ENCODE measurements at regions not wholly inside any gene's neighbourhood (a gene's known extent, or its start where the extent isn't known, plus 50 kb on each side); places are given as distances from the start of the nearest gene placed in this dataset.
"Not testable (repeated sequence)": the region's sequence is repeated elsewhere in the genome, so short reads cannot be mapped to it uniquely, and the experiment has no call there.

- no peak for DNase-seq
These were observed 490.3 kb downstream of the TTLL7 start for GRCh38 chr1:83508485-83509151.

DNA sequence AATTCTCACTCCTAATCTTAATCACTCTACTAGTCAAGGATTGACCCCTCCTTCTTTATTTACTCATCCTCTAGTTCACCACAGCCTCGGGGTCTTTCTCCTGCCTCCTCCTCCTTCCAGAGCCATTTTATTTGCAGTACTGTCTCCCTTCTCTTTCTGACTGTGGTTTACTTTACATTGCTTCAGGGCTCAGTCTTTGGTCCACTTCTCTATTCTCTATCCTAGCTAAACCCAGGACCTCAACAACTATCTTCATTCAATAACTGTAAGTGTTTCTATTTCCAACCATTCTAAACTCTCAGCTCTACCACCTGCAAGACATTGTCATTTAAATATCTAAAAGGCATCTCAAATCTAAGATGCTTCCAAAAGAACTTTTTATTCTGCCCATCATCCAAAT, 493.8 kb downstream of the TTLL7 start:
- DNase-seq, result no peak

GRCh38 chr1:83503153-83503552, 495.8 kb downstream of the TTLL7 start:
- DNase-seq, result no peak

GRCh38 chr1:83500987-83501591, 497.8 kb downstream of the TTLL7 start:
- DNase-seq, result no peak

- DNase-seq, result no peak
These were observed 498.4 kb downstream of the TTLL7 start for GRCh38 chr1:83500531-83500930.

DNA sequence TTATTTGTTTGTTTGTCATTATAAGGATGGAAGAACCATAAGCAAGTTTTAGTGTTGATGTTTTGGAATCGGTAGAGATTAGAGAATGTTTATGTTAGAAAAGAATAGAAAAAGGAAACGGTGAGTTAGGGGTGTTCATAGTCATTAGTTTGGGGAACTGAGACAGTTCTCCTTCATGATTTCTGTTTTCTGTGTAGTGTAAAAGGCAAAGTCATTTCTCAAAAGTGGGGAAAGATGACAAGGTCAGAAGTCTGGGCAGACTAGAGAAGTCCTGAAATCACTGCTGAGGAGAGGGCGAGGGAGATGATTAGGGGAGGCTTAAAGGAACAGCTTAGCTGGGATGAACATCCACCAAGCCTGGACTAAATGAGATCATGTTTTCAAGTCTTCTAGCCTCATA, 498.9 kb downstream of the TTLL7 start:
- no peak for DNase-seq

DNA sequence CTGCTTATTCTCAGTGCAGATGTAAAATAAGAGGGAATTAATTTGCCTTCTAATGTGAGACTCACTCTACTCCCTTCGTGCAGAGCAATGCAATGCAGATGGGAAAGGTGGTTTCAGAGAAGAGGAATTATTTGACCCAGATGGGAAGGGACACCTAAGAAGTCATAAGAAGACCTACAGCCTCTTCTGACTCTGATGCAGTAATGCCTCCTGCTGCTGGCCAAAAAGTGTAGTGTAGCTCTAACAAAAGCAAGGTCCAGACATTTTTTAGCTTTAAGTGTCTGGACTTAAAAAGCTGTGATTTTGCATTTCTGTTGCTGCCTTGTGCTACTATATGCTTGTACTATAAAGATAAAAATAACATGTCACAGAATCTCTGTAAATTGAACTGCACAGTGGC, 501.4 kb downstream of the TTLL7 start:
- DNase-seq, result no peak

GRCh38 chr1:83495560-83495959, 503.4 kb downstream of the TTLL7 start:
- no peak for DNase-seq

GRCh38 chr1:83493633-83494032, 505.3 kb downstream of the TTLL7 start:
- no peak for DNase-seq

DNA sequence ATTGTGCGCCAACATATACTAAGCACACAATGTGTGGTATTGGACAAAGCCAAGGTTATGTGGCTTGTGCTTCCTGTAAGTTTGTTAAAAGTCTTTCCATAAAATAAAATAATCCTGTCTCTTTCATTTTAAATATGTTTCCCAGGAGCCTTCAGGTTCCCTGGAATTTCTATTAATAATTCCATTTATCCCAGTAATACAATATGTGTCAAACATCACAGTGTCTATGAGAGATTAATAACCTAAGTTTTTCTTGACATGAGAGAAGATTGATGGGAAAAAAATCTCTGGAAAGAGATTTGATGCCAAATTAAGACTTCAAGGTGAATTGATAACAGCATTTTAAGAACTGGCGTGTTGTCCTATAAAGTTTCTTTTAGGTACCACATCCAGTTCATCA, 507.0 kb downstream of the TTLL7 start:
- DNase-seq, result no peak

GRCh38 chr1:83490988-83491387, 507.9 kb downstream of the TTLL7 start:
- DNase-seq, result no peak

GRCh38 chr1:83488105-83488504, 510.8 kb downstream of the TTLL7 start:
- not testable (repeated sequence) for DNase-seq

DNA sequence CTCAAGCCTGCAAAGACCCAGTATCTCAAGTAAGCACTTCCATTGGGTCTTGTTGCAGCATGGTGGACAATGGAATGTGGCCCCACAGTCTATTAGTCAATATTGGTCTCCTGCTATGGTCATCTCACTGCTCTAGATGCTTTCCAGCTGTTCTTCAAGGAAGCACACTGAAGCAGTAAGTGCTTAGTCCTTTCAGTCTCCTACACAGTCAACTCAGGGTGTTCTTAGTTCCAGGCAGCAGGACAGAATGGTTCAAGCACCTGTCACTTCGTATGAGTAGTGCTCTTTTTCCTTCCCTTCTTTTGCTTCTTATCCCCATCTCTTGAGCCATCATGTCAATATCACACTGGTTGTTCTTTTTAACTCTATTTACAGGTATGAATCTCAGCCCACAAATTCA, 511.5 kb downstream of the TTLL7 start:
- not testable (repeated sequence) for DNase-seq

- not testable (repeated sequence) for DNase-seq
These were observed 513.5 kb downstream of the TTLL7 start for GRCh38 chr1:83485314-83486019.

GRCh38 chr1:83481284-83481683, 517.6 kb downstream of the TTLL7 start:
- not testable (repeated sequence) for DNase-seq

DNA sequence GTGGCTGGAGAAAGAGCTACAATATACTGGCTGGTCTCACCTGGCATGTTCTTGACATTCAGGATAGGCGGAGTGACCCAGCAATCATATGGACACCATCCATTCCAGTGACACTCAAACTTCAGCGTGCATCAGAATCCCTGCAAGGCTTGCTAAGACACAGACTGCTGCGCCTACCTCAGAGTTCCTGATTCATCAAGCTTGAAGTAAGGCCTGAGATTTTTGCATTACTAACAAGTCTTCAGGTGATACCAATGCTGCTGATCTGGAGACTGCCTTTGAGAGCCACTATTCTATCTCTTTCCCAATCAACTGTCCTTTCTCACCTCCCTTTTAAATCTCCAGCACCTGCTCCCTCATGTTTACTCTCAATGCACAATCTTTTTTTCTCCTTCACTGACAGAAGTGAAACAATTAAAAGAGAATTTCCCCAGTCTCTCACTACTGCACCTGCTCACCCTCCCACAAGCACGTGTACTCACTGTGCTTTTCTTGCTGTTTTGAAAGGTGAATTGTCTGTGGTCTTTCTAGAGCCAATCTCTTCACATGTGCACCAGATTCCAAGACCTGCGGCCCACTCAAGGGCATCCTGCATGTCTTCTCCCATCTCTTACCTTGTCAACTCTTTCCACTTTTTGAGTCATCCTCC, 519.2 kb downstream of the TTLL7 start:
- DNase-seq, result not testable (repeated sequence)

- not testable (repeated sequence) for DNase-seq
These were observed 520.8 kb downstream of the TTLL7 start for GRCh38 chr1:83478127-83478526.

DNA sequence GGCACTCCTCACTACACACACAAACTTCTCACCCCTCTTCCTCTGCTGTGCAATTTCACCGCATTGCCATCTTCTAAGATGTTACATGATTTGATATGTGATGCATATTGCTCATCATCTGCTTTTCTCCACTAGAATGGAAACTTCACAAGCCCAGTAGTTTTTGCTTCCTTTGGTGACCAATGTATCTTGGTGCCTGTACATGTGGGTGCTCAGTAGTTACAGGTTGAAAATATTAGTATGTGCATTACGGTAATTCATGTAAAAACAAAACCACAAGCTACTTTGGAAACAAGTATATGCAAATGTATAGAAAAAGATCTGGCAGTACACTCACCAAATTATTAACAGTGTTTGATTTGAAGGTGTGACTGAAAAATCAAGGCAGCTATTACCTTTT, 522.4 kb downstream of the TTLL7 start:
- DNase-seq, result not testable (repeated sequence)

DNA sequence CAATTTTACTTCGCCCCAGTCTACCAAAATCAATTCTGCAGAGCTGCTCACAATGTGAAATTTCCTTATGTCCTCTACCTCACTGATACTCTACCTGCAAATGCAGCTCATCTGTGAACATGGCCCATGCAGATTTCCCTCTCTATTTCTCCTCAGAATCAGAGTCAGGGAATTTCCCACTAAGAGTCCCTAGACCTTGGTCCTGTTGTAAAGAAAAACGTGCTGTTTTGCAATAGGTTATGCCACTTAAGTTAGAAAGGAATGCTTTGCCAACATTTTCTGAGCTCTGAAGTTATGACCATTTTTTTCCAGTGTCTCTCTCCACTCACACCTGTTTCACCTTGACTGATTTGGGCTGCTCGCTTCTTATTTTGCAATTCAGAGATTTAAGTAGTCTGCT, 524.0 kb downstream of the TTLL7 start:
- DNase-seq, result not testable (repeated sequence)

GRCh38 chr1:83473986-83474385, 524.9 kb downstream of the TTLL7 start:
- DNase-seq, result not testable (repeated sequence)

GRCh38 chr1:83472066-83472465, 526.9 kb downstream of the TTLL7 start:
- not testable (repeated sequence) for DNase-seq

GRCh38 chr1:83471272-83471671, 527.7 kb downstream of the TTLL7 start:
- not testable (repeated sequence) for DNase-seq

DNA sequence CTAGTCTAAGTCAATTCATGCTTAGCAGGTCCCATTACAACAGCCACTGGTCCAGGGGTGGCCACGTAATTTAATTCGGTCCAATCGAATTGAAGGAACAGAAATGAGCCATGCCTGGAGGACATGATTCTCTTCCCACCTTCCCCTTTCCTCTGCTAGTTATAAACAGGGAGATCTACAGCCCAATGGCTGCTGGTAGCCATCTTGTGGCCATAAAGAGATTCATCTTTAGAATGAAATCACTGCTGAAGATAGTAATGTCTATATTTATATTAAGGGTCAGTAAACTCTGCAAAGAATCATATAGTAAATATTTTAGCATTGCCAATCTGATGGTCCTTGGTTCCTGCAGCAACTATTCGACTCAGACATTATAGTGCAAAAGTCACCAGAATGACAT, 530.6 kb downstream of the TTLL7 start:
- not testable (repeated sequence) for DNase-seq

Measured in NCI-H2171 treated with DMSO at 0.1 percent for 48 hours (cell line).